ENCODE measurements at regions not wholly inside any gene's neighbourhood (a gene's known extent, or its start where the extent isn't known, plus 50 kb on each side); places are given as distances from the start of the nearest gene placed in this dataset.

DNA sequence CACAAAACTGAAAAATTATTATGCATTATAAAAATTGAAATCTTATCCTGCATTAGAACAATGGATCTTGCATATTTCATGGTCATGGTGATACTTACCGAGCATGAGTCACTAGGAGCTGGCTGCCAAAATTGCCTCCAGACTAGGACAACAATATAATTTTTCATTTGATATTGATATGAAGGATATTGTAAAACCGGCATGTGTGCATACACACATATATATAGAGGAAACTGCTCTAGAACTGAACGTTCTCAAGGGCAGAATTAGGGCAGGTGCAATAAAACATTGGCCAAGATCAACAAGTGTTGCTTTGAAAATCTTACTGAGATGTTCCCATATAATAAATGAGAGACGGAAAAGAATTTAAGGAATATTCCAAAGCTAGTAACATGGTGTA, 319.4 kb upstream of the POU1F1 start:
- Mint-ChIP-seq H3K36me3 (ENCODE audit: insufficient read depth, unreplicated experiment) (no peaks in the 10 kb centered on the region), H3K27me3 (ENCODE audit: insufficient read depth, unreplicated experiment) (no peaks in the 10 kb centered on the region), H3K9me3 (ENCODE audit: unreplicated experiment) (peaks cover 23% of the 10 kb centered on the region), H3K4me1 (ENCODE audit: low read depth, unreplicated experiment) (no peaks in the 10 kb centered on the region), H3K27ac (ENCODE audit: unreplicated experiment) (no peak overlapping the region), H3K4me3 (ENCODE audit: unreplicated experiment) (no peak overlapping the region)
- Histone ChIP-seq H3K4me1 (no peaks in the 10 kb centered on the region), H3K36me3 (ENCODE audit: control insufficient read depth, insufficient read depth, low read length) (no peaks in the 10 kb centered on the region), H3K27me3 (replicated peaks; ENCODE audit: control insufficient read depth, insufficient read depth, low read length) (no peaks in the 10 kb centered on the region), H3K4me3 (ENCODE audit: low read depth, low read length) (no peak overlapping the region), H3K9me3 (no peaks in the 10 kb centered on the region)
- no peak for DNase-seq
- TF ChIP-seq, protein P1, sequence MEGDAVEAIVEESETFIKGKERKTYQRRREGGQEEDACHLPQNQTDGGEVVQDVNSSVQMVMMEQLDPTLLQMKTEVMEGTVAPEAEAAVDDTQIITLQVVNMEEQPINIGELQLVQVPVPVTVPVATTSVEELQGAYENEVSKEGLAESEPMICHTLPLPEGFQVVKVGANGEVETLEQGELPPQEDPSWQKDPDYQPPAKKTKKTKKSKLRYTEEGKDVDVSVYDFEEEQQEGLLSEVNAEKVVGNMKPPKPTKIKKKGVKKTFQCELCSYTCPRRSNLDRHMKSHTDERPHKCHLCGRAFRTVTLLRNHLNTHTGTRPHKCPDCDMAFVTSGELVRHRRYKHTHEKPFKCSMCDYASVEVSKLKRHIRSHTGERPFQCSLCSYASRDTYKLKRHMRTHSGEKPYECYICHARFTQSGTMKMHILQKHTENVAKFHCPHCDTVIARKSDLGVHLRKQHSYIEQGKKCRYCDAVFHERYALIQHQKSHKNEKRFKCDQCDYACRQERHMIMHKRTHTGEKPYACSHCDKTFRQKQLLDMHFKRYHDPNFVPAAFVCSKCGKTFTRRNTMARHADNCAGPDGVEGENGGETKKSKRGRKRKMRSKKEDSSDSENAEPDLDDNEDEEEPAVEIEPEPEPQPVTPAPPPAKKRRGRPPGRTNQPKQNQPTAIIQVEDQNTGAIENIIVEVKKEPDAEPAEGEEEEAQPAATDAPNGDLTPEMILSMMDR (IDR thresholded peaks at IDR 0.05; ENCODE audit: insufficient read depth in 1 of 2, low read depth in 1 of 2, low read length in 1 of 2, severe bottlenecking in 1 of 2, unreplicated experiment in 1 of 2), result no peak
- ChIA-PET CTCF (no interaction called here), POLR2A (no interaction called here)
- no TSS peak for BruUV-seq (replicated peaks)
- intact Hi-C loops (cut with micrococcal nuclease; ENCODE audit: unreplicated experiment), result no loop called here

DNA sequence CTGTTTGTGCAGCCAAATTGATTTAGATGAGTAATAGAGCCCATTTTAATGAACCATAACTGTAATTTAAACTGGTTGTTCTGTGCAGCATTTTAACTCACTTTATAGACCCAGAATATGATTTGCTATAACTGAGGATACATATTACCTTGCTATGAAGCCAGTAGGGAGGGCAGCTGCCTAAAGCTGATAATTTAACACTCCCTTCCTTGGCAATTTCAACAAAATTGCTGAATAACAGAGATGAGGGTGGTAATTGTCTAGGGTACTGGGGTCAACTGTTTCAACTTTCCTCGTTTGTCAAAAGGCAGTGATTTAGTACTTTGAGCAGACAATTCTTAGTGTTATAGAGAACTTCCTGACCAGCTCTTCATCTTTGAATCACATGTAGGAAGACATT, 304.9 kb upstream of the POU1F1 start:
- Histone ChIP-seq H3K27me3 (replicated peaks; ENCODE audit: control insufficient read depth, insufficient read depth, low read length) (no peaks in the 10 kb centered on the region), H3K9me3 (no peaks in the 10 kb centered on the region), H3K36me3 (ENCODE audit: control insufficient read depth, insufficient read depth, low read length) (no peaks in the 10 kb centered on the region), H3K4me1 (no peaks in the 10 kb centered on the region), H3K4me3 (ENCODE audit: low read depth, low read length) (no peak overlapping the region)
- Mint-ChIP-seq H3K36me3 (ENCODE audit: insufficient read depth, unreplicated experiment) (no peaks in the 10 kb centered on the region), H3K4me1 (ENCODE audit: low read depth, unreplicated experiment) (no peaks in the 10 kb centered on the region), H3K4me3 (ENCODE audit: unreplicated experiment) (no peak overlapping the region), H3K9me3 (ENCODE audit: unreplicated experiment) (no peaks in the 10 kb centered on the region), H3K27ac (ENCODE audit: unreplicated experiment) (no peak overlapping the region), H3K27me3 (ENCODE audit: insufficient read depth, unreplicated experiment) (no peaks in the 10 kb centered on the region)
- intact Hi-C loops (cut with micrococcal nuclease; ENCODE audit: unreplicated experiment), result no loop called here
- TF ChIP-seq, protein P1 (IDR thresholded peaks at IDR 0.05; ENCODE audit: insufficient read depth in 1 of 2, low read depth in 1 of 2, low read length in 1 of 2, severe bottlenecking in 1 of 2, unreplicated experiment in 1 of 2), result no peak
- BruUV-seq (replicated peaks), result no TSS peak
- DNase-seq, result no peak
- CTCF ChIA-PET, result no interaction called here
- POLR2A ChIA-PET, result no interaction called here

DNA sequence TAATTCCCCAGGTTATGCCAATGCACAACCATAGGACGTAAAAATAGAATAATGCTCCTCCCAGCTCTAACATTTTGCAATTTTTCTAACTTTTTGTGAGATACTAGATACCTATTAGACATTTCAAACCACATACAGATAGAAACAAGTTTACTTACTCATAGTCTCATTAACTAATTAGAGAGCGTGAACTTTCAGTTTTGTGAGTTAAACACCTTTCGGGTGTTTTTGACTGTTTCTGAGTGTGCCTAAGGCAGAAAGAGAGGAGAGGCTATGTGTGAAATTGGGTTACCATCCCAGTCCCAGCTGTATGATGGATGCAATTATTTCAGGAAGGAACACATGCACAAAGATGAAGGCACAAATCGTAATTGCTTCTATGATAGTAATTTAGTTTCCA, 300.4 kb upstream of the POU1F1 start:
- Histone ChIP-seq H3K4me3 (ENCODE audit: low read depth, low read length) (no peak overlapping the region), H3K27me3 (replicated peaks; ENCODE audit: control insufficient read depth, insufficient read depth, low read length) (no peaks in the 10 kb centered on the region), H3K9me3 (no peaks in the 10 kb centered on the region), H3K36me3 (ENCODE audit: control insufficient read depth, insufficient read depth, low read length) (no peaks in the 10 kb centered on the region), H3K4me1 (no peaks in the 10 kb centered on the region)
- ChIA-PET POLR2A (no interaction called here), CTCF (no interaction called here)
- H3K27ac Mint-ChIP-seq (ENCODE audit: unreplicated experiment), result no peak overlapping the region
- H3K4me1 Mint-ChIP-seq (ENCODE audit: low read depth, unreplicated experiment), result no peaks in the 10 kb centered on the region
- no peaks in the 10 kb centered on the region for H3K27me3 Mint-ChIP-seq (ENCODE audit: insufficient read depth, unreplicated experiment)
- BruUV-seq (replicated peaks), result no TSS peak
- H3K36me3 Mint-ChIP-seq (ENCODE audit: insufficient read depth, unreplicated experiment), result no peaks in the 10 kb centered on the region
- no peaks in the 10 kb centered on the region for H3K9me3 Mint-ChIP-seq (ENCODE audit: unreplicated experiment)
- TF ChIP-seq, protein P1 (IDR thresholded peaks at IDR 0.05; ENCODE audit: insufficient read depth in 1 of 2, low read depth in 1 of 2, low read length in 1 of 2, severe bottlenecking in 1 of 2, unreplicated experiment in 1 of 2), result no peak
- no peak overlapping the region for H3K4me3 Mint-ChIP-seq (ENCODE audit: unreplicated experiment)
- intact Hi-C loops (cut with micrococcal nuclease; ENCODE audit: unreplicated experiment), result no loop called here
- no peak for DNase-seq

Measured in Caco-2 (cell line).